SW 1271 (cell line): ENCODE measurements at regions not wholly inside any gene's neighbourhood (a gene's known extent, or its start where the extent isn't known, plus 50 kb on each side); places are given as distances from the start of the nearest gene placed in this dataset.

Source experiments
- DNase-seq, 2 experiments: peaks; one replicate each; lab custom pipeline; 2025; lab: John Stamatoyannopoulos, UW

DNA sequence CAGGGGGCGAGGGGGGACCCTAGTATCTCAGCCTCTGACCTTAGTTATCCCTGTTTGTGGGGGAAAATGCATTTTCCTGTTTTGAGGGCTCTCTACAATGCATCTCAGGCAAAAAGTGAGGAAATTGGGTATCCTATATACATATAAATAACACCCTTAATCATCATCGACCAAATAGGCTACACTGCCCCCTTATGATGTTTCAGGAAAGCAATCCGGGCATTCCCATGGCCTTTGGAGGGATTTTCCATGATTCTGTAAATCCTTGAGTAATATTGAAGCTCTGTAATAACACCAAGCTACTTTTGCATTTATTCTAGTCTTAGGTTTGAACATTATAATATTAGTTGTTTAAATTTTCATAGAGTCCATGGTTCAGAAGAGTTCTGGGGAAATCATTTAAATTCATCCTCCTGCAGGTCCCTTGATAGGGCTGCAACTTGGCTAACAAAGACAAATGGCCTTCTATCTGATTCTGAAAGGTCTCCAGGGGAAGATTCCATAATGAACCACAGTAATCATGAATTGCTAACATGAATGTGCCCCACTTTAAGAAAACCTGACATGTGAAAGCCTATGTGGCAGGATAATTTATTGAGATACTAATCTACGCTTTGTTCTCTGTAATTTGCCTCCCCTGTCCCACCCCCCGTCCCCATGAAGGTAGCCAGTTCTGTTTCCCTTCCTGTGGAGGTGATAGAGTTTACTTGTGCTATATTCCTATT is 91.5 kb upstream of the SCOC start:
- no peak for DNase-seq

DNA sequence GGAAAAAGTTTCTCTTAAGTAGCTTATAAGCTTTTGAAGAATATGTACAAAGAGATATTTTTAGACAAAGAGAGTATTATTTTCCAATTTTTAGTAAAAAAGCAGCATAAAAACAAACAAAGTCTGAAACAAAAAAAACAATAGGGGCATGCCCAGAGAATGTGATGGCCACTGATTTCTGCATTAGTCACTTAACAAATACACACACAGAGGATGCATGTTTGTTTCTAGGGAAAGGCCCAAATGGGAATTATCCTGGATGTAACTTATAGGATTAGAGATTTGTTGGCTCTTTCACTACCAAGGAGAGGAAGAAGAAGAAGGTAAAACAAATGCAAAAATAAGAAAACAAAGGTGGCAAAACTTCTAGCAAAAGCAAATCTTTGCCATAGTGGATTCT is 95.9 kb upstream of the SCOC start:
- no peak for DNase-seq

- DNase-seq: no peak
Observed at GRCh38 chr4:140271553-140271952, 101.9 kb upstream of the SCOC start.

DNA sequence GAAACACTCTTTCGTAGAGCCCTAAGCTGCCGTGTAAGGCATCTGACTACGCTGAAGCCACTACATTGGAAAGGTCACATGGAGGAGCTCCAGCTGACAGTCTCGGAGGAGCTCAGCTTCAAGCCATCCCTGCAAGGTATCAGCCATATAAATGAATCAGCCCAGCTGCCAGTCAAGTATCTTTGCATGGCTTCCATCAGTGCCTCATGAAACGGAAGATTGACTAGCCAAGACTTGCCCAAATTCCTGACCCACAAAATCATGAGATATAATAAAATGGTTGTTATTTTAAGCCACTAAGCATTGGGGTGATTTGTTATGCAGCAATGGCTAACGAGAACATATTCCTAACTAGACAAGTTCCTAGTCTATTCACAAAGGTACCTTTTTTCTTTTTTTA is 104.1 kb upstream of the SCOC start:
- DNase-seq: no peak

DNA sequence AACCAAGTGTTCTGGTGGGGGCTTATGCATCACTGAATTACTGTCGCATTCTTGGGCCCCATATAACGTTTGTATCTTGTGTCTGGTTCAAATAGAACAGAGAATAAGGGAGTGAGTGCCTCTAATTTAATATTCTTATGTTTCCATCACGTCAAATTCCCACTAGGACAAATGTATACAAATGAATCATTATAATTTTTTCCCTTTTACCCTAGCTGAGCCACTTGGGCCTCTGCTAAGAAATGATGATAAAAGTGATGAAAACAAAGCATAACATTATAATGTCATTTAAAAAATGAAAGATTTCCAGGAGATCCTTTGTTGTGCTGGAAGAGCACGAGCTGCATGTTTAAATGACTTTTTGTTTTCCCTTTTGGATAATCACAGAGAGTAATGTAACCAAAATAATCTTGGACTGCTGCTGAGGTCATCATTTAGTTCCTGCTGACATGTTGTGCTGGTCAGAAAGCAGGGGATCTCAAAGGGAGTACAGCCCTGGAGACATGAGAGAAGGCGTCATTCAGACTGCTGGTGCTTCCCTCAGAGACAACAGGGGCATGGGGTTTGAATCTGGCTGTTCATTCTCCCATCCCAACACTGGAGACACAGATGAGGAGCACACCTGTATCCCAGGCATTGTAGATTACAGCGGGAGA is 105.1 kb upstream of the SCOC start:
- no peak for DNase-seq

DNA sequence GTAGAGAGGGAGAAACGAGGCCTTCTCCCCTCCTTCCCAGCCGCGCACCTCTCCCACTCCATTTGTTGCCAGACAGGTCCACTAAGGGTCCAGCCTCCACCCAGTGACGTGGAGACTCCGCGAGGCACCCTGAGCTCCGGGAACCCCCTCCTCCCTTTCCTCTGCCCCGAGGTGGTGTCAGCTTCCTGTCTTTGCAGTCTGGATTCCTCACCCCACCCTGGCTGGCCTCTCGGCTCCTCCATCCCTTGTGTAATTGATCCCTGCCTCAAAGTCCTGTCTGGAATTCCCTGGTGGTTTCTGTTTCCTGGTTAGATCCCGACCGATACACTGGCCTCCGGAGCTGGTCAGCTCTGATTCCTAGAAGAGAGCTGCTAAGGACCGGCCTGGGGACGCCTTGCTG is 105.9 kb upstream of the SCOC start:
- DNase-seq: no peak

DNA sequence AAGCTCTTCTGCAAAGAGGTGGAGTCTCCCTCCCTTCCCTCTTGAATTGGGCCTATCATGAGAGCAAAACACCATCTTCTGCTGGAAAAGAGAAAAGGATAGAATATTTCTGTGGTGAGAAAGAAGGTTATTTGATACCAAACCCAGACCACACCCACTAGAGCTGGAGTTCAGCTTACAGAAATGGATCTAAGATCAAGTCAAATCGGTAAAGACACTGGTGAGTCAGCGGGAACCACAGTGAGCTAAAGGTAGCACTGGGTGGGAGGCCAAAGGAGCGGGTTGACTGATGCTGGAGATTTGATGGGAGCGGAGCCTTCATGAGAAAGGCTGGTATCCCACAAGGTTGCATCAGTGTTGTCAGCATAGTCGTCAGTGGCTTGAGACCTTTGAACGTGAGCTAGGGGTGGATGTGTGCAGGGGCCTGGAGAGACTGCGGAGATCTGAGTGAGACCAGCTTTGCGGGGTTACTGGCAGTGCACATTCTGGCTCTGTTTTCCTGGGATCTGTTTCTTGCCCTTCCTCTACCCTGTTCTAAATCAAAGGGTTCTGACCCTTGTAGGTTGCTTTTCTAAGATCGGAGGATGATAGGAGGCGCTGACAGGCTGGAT is 106.4 kb upstream of the SCOC start:
- no peak for DNase-seq

- peak in 1 of 2 experiments; percentile 38 for DNase-seq
Observed at GRCh38 chr4:140260227-140260626, 106.2 kb upstream of the MAML3 start.

DNA sequence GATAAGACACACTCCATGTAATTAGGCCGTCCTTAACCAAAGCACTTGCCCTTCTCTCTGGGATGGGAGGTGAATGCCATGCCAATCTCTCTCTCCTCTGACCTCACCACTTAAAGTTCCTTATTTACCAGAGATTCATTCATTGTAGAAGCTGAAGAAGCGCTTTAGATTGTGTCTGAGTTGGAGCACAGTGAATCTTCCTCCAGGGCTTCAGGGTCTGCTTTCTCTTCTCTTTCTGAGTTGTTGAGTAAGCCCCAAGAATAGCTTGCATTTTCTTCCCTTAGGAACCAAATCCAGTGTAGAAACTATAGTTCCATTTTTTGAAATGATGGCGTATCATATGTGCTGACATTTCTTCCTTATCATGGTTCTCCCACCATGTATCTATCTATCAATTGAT is 104.5 kb upstream of the MAML3 start:
- DNase-seq: no peak

DNA sequence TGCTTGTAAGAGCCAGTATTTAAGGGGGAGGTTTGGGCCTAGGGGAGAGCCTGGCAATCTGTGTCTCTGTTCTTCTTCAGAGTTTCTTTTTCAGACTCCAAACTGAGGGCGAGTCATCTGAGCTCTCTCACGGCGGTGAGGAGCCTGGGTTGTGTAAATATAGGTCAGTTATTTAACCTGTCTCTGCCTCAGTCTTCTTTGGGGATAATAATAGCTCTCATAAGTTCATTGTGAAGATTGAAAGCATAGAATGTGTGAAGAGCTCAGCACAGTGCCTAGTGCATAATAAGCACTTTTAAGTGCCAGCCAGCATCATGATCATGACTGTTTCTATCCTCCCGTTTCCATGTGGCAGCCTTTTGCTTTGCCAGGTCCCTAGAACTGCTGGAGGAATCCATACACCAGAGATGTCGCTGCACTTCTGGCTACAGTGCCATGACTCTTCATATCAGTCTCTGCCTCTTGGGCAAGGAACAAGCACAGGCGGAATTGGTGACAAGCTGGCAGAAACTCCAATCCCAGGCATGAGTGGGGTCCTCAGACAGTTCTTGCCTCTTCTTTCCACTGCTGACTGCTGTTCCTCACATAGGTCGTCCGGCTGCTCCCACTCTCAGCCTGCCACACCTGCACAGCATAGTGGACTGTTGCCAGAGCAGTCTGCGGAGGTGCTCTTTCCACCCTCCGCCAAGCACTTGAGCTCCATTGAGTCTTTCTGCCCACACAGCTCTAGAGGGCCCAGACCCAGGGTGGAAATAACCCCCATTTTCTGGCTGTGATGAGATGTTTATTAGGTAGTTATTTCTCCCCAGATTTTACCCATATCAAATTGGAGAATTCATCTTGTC is 103.7 kb upstream of the MAML3 start:
- DNase-seq: no peak

DNA sequence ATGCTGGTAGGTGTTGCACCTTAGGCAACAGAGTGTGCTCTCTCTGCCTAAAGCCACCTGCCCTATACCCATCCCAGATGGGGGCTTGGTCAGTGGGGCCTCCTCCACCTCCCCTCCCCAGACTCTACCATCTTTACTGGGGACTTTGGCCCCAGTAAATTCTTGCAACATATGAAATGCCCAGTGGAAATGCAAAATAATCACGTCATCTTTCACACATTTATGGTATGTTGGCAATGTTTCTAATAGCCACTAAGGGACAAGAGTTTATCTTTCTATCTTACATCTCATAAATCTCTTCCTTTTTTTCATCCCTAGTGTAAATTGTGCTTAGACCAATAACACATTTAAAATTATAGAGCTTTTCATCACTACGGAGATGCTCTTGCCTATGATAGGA is 103.0 kb upstream of the MAML3 start:
- DNase-seq: peak in 1 of 2 experiments; percentile 10

DNA sequence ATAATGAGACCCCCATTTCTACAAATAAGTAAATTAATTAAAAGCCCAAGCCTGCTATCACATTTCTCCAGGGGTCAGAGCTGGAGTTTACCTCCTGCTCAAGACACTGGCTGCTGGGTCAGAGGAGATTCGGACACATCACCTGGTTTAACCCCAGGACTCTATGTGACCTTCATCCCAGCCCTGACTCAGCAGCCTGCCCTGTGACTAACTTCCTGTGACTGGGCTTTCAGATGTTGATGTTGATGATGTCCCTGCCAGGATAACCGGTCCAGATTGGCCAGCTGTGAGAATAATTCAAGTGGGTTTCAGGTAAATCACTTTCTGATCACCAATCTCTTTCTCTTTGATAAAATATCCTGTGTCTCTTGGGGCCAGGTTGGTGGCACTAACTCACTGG is 102.4 kb upstream of the MAML3 start:
- peak; percentile 3 to 57 for DNase-seq

- DNase-seq: no peak
Observed at GRCh38 chr4:140255927-140256326, 101.9 kb upstream of the MAML3 start.

GRCh38 chr4:140255467-140255866 is 101.5 kb upstream of the MAML3 start:
- no peak for DNase-seq

DNA sequence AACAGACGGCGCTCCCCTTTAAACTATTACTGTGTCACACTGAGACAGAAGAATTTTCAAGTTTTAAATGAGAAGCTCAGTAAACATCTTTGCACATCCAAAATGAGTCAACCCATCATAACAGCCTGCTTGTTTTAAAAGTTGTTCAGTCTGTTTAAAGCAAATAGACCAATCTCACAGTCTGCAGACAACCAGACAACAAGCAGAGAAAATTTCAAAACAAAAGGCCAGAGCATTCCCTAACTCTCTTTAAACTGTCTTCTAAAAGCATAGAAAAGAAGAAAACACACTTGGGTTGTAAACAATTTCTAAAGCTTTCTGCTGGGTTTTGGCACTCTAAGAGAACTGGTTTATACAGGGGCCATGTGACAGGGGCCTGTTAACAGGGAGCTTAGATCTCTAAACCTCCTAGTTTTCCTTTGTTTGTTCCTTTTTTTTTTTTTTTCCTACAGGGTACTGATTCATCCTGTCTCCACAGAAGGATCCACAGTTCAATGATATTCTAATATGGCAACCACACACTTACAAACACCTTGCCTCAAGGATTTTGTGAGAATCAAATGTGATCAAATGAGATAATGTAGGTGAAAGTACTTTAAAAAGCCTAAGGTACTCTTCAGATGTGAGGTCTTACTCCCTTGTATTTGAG is 100.8 kb upstream of the MAML3 start:
- no peak for DNase-seq

DNA sequence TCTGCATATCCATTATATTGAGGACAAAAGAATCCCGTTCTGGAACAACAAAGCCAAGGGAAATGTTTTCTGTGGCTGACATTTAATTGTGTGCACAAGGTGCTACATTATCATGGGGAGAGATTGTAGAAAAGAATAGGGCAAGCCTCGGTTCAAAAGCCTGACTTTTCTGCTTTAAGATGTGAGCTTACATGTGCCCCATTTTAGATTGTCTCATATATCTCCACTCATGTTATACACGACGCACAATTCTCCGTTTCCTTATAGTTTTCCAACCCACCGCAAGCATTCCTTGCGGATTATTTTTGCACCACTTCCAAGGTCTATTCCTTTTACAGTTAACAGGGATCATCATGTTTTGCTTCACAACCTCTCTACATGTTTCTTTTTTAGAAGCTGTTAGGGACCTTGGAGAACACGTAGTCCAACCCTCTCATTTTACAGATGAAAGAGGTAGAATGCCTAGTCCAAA is 99.6 kb upstream of the MAML3 start:
- DNase-seq: no peak

GRCh38 chr4:140252742-140253555 is 99.0 kb upstream of the MAML3 start:
- peak in 1 of 2 experiments; percentile 25 for DNase-seq

GRCh38 chr4:140252141-140252741 is 98.3 kb upstream of the MAML3 start:
- no peak for DNase-seq

DNA sequence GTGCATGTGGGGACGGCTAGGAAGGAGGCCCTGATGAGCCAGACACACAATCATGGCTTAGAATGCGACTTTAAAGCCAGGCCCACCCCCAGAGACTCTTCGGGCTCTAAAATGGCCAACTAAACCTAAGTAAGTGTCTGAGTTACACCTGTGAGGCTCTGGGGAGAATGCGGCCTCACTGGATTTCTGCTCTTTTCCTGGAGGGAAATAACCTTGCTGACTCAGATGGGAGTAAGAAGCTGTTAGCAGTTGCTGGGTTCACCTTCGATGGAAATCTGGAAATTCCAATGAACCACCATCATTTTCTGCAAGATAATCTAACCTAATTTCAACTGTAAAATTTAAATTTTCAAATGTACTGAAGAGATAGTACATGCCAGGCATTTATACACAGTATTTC is 97.6 kb upstream of the MAML3 start:
- DNase-seq: no peak

- no peak for DNase-seq
Observed at GRCh38 chr4:140250989-140251552, 97.1 kb upstream of the MAML3 start.
